GM18519 (cell line): ENCODE measurements at regions not wholly inside any gene's neighbourhood (a gene's known extent, or its start where the extent isn't known, plus 50 kb on each side); places are given as distances from the start of the nearest gene placed in this dataset.
A peak's percentile ranks its signal among the peaks of the same experiment; 100 is the strongest.

Experiments used
- ATAC-seq: cut with Tn5 transposase; IDR thresholded peaks from one replicate; pipeline ENCODE4 v1.9.1; 2021; ENCODE audit warnings: mild to moderate bottlenecking, moderate library complexity; ENCODE audit not compliant: unreplicated experiment, low FRiP score

- peak; percentile 72 for ATAC-seq
Measured at GRCh38 chr13:95494082-95494681, 58.3 kb upstream of the CLDN10 start.

- ATAC-seq, result no peak
Measured at GRCh38 chr13:95496485-95496884, 56.0 kb upstream of the CLDN10 start.

- no peak for ATAC-seq
Measured at GRCh38 chr13:95497381-95497807, 55.1 kb upstream of the CLDN10 start.

- ATAC-seq, result no peak
Measured at GRCh38 chr13:95498886-95499285, 53.6 kb upstream of the CLDN10 start.

DNA sequence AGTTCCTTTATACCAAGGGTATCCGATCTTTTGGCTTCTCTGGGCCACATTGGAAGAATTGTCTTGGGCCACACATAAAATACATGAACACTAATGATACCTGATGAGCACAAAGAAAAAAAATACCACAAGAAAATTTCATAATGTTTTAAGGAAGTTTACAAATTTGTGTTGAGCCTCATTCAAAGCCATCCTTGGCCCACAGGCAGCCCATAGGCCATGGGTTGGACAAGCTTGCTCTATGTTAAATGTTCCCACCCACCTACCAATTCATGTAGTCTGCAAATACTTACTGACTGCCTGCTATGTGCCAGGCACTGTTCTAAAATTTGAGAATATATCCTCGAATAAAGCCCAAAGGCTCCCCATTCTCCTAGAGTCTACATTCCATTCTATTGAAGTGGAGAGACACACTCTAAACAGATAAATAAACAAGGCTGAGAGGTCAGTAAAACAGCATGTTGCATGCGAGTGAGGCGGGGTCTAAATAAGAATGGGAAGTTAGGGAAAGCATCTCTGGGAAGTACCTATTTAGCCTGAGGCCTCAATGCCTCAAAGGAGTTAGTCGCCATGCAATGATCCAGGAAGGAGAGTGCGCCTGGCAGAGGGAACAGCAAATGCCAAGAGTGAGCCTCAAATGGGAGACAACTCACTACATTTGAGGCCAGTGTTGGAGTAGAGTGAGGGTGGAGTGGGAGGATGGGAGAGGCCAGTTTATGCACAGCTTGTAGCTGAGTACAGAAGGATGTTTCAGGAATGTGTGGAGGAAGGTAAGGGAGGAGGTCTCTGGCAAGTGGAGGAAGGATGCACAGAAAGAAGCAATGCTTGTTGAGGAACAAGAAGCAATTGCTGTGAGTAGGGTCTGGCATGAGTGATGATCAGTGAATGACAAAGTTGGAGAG, 52.5 kb upstream of the CLDN10 start:
- ATAC-seq, result no peak

DNA sequence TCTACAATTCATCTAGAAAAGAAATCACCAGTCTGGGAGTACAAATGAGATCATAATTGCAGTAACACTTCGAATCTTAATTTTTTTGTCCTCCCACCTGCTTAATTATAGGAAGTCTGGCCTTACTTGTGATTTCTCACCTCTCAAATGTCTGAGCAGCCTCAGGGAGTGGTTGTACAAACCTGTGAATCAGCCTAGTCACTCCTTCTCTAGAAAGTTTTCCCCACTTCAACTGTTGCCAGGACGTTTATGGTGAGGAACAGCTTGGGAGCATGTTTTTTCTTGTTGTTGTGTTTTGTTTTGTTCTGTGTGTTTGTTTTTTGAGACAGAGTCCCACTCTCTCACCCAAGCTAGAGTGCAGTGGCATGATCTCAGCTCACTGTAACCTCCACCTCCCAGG, 50.3 kb upstream of the CLDN10 start:
- no peak for ATAC-seq
